Esophagus squamous epithelium (tissue), 4 donors: ENCODE measurements at regions not wholly inside any gene's neighbourhood (a gene's known extent, or its start where the extent isn't known, plus 50 kb on each side); places are given as distances from the start of the nearest gene placed in this dataset.

Experiments used
- CTCF ChIP-seq, 6 experiments: fragments of 450-650 bp in 4 of 6; fragments of 200-600 bp in 2 of 6; sonication (generic) in 2 of 6; IDR thresholded peaks; one replicate each; pipeline ENCODE4 v1.5.1; 2016 to 2019; ENCODE audit warnings: antibody characterized with exemption in 6 of 6, mild to moderate bottlenecking in 4 of 6, moderate library complexity in 4 of 6
- POLR2A ChIP-seq, 4 donors: fragments of 450-650 bp; IDR thresholded peaks; one replicate each; pipeline ENCODE4 v1.6.1; 2017; ENCODE audit warnings: antibody characterized with exemption in 4 of 4, mild to moderate bottlenecking in 4 of 4, moderate library complexity in 3 of 4

GRCh38 chr6:85747093-85747492, 104.4 kb upstream of the SYNCRIP start:
- no peak for TF ChIP-seq CTCF (IDR thresholded peaks at IDR 0.05)
- TF ChIP-seq POLR2A (IDR thresholded peaks at IDR 0.05) = no peak
